GM12878 (cell line): ENCODE measurements at regions not wholly inside any gene's neighbourhood (a gene's known extent, or its start where the extent isn't known, plus 50 kb on each side); places are given as distances from the start of the nearest gene placed in this dataset.

ENCODE experiments used
- ATAC-seq: fragments of 200-7000 bp; cut with Tn5 transposase; 3 replicates; pipeline ENCODE4 v1.9.1; 2020; ENCODE audit warnings: mild to moderate bottlenecking, moderate library complexity
- BruUV-seq: library from RNA; stranded (reverse); fragments of 400-500 nt; replicated peaks from 2 replicates; lab custom pipeline; 2021; lab: Mats Ljungman, UMichigan
- CTCF ChIA-PET: fragments of 300-600 bp; sonication (Branson Sonifier 250); formaldehyde crosslinking; extraction: SDS; loops from one replicate; lab custom pipeline; 2021; ENCODE audit warnings: inconsistent platforms; lab: Yijun Ruan, JAX
- POLR2A ChIA-PET: fragments of 350-600 bp; formaldehyde crosslinking; extraction: SDS; loops from one replicate; lab custom pipeline; 2021; ENCODE audit warnings: inconsistent platforms; lab: Charles Lee
- RAD21 ChIA-PET: fragments of 300-600 bp; sonication (Branson Sonifier 250); formaldehyde crosslinking; loops from one replicate; lab custom pipeline; 2023; ENCODE audit warnings: antibody characterized with exemption; ENCODE audit not compliant: unreplicated experiment; lab: Charles Lee
- SMC1A ChIA-PET: fragments of 300-600 bp; sonication (Branson Sonifier 250); formaldehyde crosslinking; loops from one replicate; lab custom pipeline; 2023; ENCODE audit not compliant: unreplicated experiment, uncharacterized antibody; lab: Charles Lee
- DNase-seq: peaks from one replicate; pipeline ENCODE4 v3.0.0-alpha.2; 2011; ENCODE audit warnings: low read depth, low spot score
- FAIRE-seq: peaks from 3 replicates; lab custom pipeline; 2011; peaks lifted over from hg19 to GRCh38; lab: Jason Lieb, UNC
- H2AFZ ChIP-seq: 2 replicates; pipeline ENCODE4 v1.6.0; 2011; ENCODE audit warnings: low read depth, low read length, control low read depth; ENCODE audit not compliant: control insufficient read depth
- H3K27ac ChIP-seq: 2 replicates; pipeline ENCODE4 v1.5.1; 2011; ENCODE audit warnings: control low read depth; ENCODE audit not compliant: control insufficient read depth, insufficient read depth
- H3K27me3 ChIP-seq, 2 experiments: replicated peaks in 1 of 2; 2 replicates each; pipeline versions ENCODE4 v1.6.0 to v1.6.1; 2011; ENCODE audit warnings: low read length in 1 of 2; ENCODE audit not compliant: control insufficient read depth in 2 of 2, insufficient read depth in 2 of 2
- H3K36me3 ChIP-seq, 2 experiments: 2 replicates each; pipeline ENCODE4 v1.5.1; 2011; ENCODE audit warnings: low read length in 1 of 2; ENCODE audit not compliant: control insufficient read depth in 2 of 2, insufficient read depth in 2 of 2
- H3K4me1 ChIP-seq: 2 replicates; pipeline ENCODE4 v1.6.1; 2011; ENCODE audit warnings: mild to moderate bottlenecking, low read length, moderate library complexity, mixed read lengths; ENCODE audit not compliant: control insufficient read depth, insufficient read depth
- H3K4me2 ChIP-seq: 2 replicates; pipeline ENCODE4 v1.6.0; 2011; ENCODE audit warnings: control low read depth; ENCODE audit not compliant: control insufficient read depth, insufficient read depth
- H3K4me3 ChIP-seq: fragments of 200-600 bp; sonication (generic); 2 replicates; pipeline ENCODE4 v1.5.1; 2016
- H3K79me2 ChIP-seq: 2 replicates; pipeline ENCODE4 v1.6.0; 2011; ENCODE audit warnings: low read length; ENCODE audit not compliant: control insufficient read depth, insufficient read depth
- H3K9ac ChIP-seq: 2 replicates; pipeline ENCODE4 v1.8.0; 2011; ENCODE audit warnings: low read length, control low read depth, mixed read lengths; ENCODE audit not compliant: control insufficient read depth, insufficient read depth
- H3K9me3 ChIP-seq: replicated peaks from 3 replicates; pipeline ENCODE4 v1.5.1; 2011; ENCODE audit warnings: mild to moderate bottlenecking, low read length; ENCODE audit not compliant: control insufficient read depth, insufficient read depth
- H4K20me1 ChIP-seq: 2 replicates; pipeline ENCODE4 v1.6.0; 2011; ENCODE audit not compliant: control insufficient read depth, insufficient read depth
- BACH1 ChIP-seq: fragments of 450-650 bp; IDR thresholded peaks from 2 replicates; pipeline ENCODE4 v1.6.1; 2017; ENCODE audit warnings: mild to moderate bottlenecking, borderline replicate concordance
- E2F8 ChIP-seq: fragments of 450-650 bp; IDR thresholded peaks from 2 replicates; pipeline ENCODE4 v1.6.1; 2018; ENCODE audit warnings: mild to moderate bottlenecking, low read depth, moderate library complexity; ENCODE audit not compliant: partially characterized antibody
- FOXM1 ChIP-seq: IDR thresholded peaks from 2 replicates; pipeline ENCODE4 v1.6.1; 2012; ENCODE audit warnings: low read depth, mild to moderate bottlenecking, inconsistent platforms, low read length, moderate library complexity
- NR2C1 ChIP-seq: fragments of 450-650 bp; IDR thresholded peaks from 2 replicates; pipeline ENCODE4 v1.6.1; 2017; ENCODE audit warnings: antibody characterized with exemption, mild to moderate bottlenecking, moderate library complexity
- PRDM15 ChIP-seq: fragments of 450-650 bp; formaldehyde crosslinking; IDR thresholded peaks from 2 replicates; pipeline ENCODE4 v1.4.0; 2020; ENCODE audit warnings: mild to moderate bottlenecking, moderate library complexity
- RELB ChIP-seq: fragments of 450-650 bp; IDR thresholded peaks from 2 replicates; pipeline ENCODE4 v1.6.1; 2017; ENCODE audit warnings: low read depth, mild to moderate bottlenecking, moderate library complexity
- SMAD5 ChIP-seq: IDR thresholded peaks from 2 replicates; pipeline ENCODE4 v1.6.1; 2016; ENCODE audit warnings: antibody characterized with exemption, low read depth
- SUPT20H ChIP-seq: IDR thresholded peaks from 2 replicates; pipeline ENCODE4 v1.6.1; 2011; ENCODE audit warnings: low read depth, mild to moderate bottlenecking, low read length, moderate library complexity, borderline replicate concordance; ENCODE audit not compliant: control insufficient read depth
- ZBTB11 ChIP-seq: fragments of 450-650 bp; formaldehyde crosslinking; IDR thresholded peaks from 2 replicates; pipeline ENCODE4 v1.5.0; 2022; ENCODE audit warnings: mild to moderate bottlenecking, missing genetic modification characterization
- WGBS: methylation state at CpG from one replicate; pipeline ENCODE4 v1.1.6; 2016; ENCODE audit warnings: low lambda C conversion rate; ENCODE audit not compliant: insufficient replicate concordance, insufficient coverage; ENCODE audit errors: missing lambda C conversion rate; 5-methylcytosine and 5-hydroxymethylcytosine counted together
- in situ Hi-C: fragments of 300-500 bp; cut with MboI; formaldehyde crosslinking; loops from 9 replicates; pipeline ENCODE4 v1.14.3; 2018; ENCODE audit warnings: mixed read lengths
- intact Hi-C: fragments of 100-400 bp; cut with micrococcal nuclease; formaldehyde crosslinking; loops from one replicate; pipeline ENCODE4 v1.14.2; 2022; ENCODE audit not compliant: unreplicated experiment

- DNase-seq (no peak), FAIRE-seq (no peak)
- ChIA-PET CTCF (no interaction called here), POLR2A (no interaction called here)
- WGBS, result 19% methylated on average over 4 of the region's 4 CpGs
- intact Hi-C loops (no loop called here), in situ Hi-C loops (no loop called here)
- Histone ChIP-seq H3K79me2 (no peaks in the 10 kb centered on the region), H2AFZ (no peak overlapping the region), H3K9me3 (no peaks in the 10 kb centered on the region), H3K4me2 (no peak overlapping the region), H3K27ac (no peak overlapping the region), H3K4me3 (no peak overlapping the region)
- TF ChIP-seq PRDM15 (CRISPR knock-in tag) (no peak), E2F8 (no peak), RELB (no peak), NR2C1 (no peak), ZBTB11 (CRISPR knock-in tag) (no peak), SUPT20H (no peak), BACH1 (no peak), SMAD5 (no peak), FOXM1 (no peak)
- TF ChIP-seq, all 136 proteins: peak for 0
- H3K9ac ChIP-seq, result no peak overlapping the region
- ATAC-seq, result no peak
- RAD21 ChIA-PET, result no interaction called here
- SMC1A ChIA-PET, result no interaction called here
- no TSS peak for BruUV-seq
- no peaks in the 10 kb centered on the region for H4K20me1 ChIP-seq
- H3K4me1 ChIP-seq, result no peaks in the 10 kb centered on the region
- H3K36me3 ChIP-seq, result no peaks in the 10 kb centered on the region
- no peaks in the 10 kb centered on the region for H3K27me3 ChIP-seq
These were observed 190.2 kb upstream of the POF1B start for GRCh38 chrX:85569686-85570085.
